IMR-90 (cell line): ENCODE measurements at regions not wholly inside any gene's neighbourhood (a gene's known extent, or its start where the extent isn't known, plus 50 kb on each side); places are given as distances from the start of the nearest gene placed in this dataset.

Source experiments
- ATAC-seq: fragments of 200-7000 bp; cut with Tn5 transposase; 2 replicates; pipeline ENCODE4 v1.9.1; 2020; ENCODE audit warnings: low read depth, mild to moderate bottlenecking, moderate library complexity
- BruUV-seq: library from RNA; stranded (reverse); fragments of 400-500 nt; replicated peaks from 2 replicates; lab custom pipeline; 2021; lab: Mats Ljungman, UMichigan
- CTCF ChIA-PET: fragments of 300-600 bp; formaldehyde crosslinking; extraction: SDS; loops from one replicate; lab custom pipeline; 2021; ENCODE audit warnings: antibody characterized with exemption; lab: Yijun Ruan, JAX
- POLR2A ChIA-PET: fragments of 300-600 bp; sonication (Branson Sonifier 250); formaldehyde crosslinking; loops from one replicate; lab custom pipeline; 2022; ENCODE audit warnings: antibody characterized with exemption; ENCODE audit not compliant: unreplicated experiment; lab: Charles Lee
- DNase-seq: peaks from one replicate; pipeline ENCODE4 v3.0.0; 2013
- H2AFZ ChIP-seq: replicated peaks from 2 replicates; pipeline ENCODE3; 2013; ENCODE audit warnings: low read length, mild to moderate bottlenecking; ENCODE audit not compliant: poor library complexity
- H2AK5ac ChIP-seq: 2 replicates; pipeline ENCODE4 v1.6.1; 2013; ENCODE audit warnings: low read depth, low read length, inconsistent platforms
- H2AK9ac ChIP-seq: replicated peaks from 2 replicates; pipeline ENCODE3; 2013; ENCODE audit warnings: mild to moderate bottlenecking, low read depth, low read length, moderate library complexity; ENCODE audit not compliant: poor library complexity
- H2BK120ac ChIP-seq: 2 replicates; pipeline ENCODE4 v1.6.1; 2013; ENCODE audit warnings: low read depth, low read length, inconsistent platforms
- H2BK15ac ChIP-seq: 3 replicates; pipeline ENCODE4 v1.6.1; 2013; ENCODE audit warnings: low read depth, low read length, inconsistent platforms
- H2BK20ac ChIP-seq: 2 replicates; pipeline ENCODE4 v1.6.1; 2013; ENCODE audit warnings: low read depth, mild to moderate bottlenecking, inconsistent platforms, low read length, moderate library complexity
- H2BK5ac ChIP-seq: 2 replicates; pipeline ENCODE4 v1.6.1; 2013; ENCODE audit warnings: mild to moderate bottlenecking, low read depth, low read length, inconsistent platforms; ENCODE audit not compliant: poor library complexity, severe bottlenecking
- H3K14ac ChIP-seq: replicated peaks from 2 replicates; pipeline ENCODE4 v1.6.1; 2013; ENCODE audit warnings: low read depth, low read length, inconsistent platforms
- H3K18ac ChIP-seq: 2 replicates; pipeline ENCODE4 v1.6.1; 2013; ENCODE audit warnings: low read depth, low read length, control low read depth
- H3K23ac ChIP-seq: 2 replicates; pipeline ENCODE4 v1.6.1; 2013; ENCODE audit warnings: low read depth, low read length, inconsistent platforms
- H3K27ac ChIP-seq: 2 replicates; pipeline ENCODE4 v1.5.1; 2013; ENCODE audit warnings: mild to moderate bottlenecking, control low read depth, low read length; ENCODE audit not compliant: insufficient read depth
- H3K27me3 ChIP-seq: 2 replicates; pipeline ENCODE4 v1.6.1; 2013; ENCODE audit warnings: low read length; ENCODE audit not compliant: control insufficient read depth, insufficient read depth
- H3K36me3 ChIP-seq: 2 replicates; pipeline ENCODE4 v1.6.1; 2013; ENCODE audit warnings: low read length, mixed read lengths; ENCODE audit not compliant: control insufficient read depth, insufficient read depth
- H3K4ac ChIP-seq: 2 replicates; pipeline ENCODE4 v1.6.1; 2013; ENCODE audit warnings: low read depth, low read length, inconsistent platforms
- H3K4me1 ChIP-seq: 2 replicates; pipeline ENCODE4 v1.6.1; 2013; ENCODE audit warnings: low read length, mixed read lengths; ENCODE audit not compliant: control insufficient read depth, insufficient read depth
- H3K4me2 ChIP-seq: 2 replicates; pipeline ENCODE4 v1.6.1; 2013; ENCODE audit warnings: low read depth, mild to moderate bottlenecking, control low read depth, low read length, moderate library complexity
- H3K4me3 ChIP-seq: 2 replicates; pipeline ENCODE4 v1.5.1; 2013; ENCODE audit warnings: low read depth, mild to moderate bottlenecking, control low read depth, low read length, moderate library complexity; ENCODE audit not compliant: insufficient read depth
- H3K56ac ChIP-seq: 2 replicates; pipeline ENCODE4 v1.6.1; 2013; ENCODE audit warnings: low read length, inconsistent platforms; ENCODE audit not compliant: insufficient read depth; ENCODE audit errors: extremely low read depth
- H3K79me1 ChIP-seq, 2 experiments: 2 replicates each; pipeline ENCODE4 v1.6.1; 2013; ENCODE audit warnings: low read length in 2 of 2, inconsistent platforms in 1 of 2, low read depth in 1 of 2
- H3K9ac ChIP-seq: 2 replicates; pipeline ENCODE4 v1.6.1; 2013; ENCODE audit warnings: low read depth, low read length, control low read depth
- H3K9me1 ChIP-seq: 2 replicates; pipeline ENCODE4 v1.6.1; 2013; ENCODE audit warnings: low read length, inconsistent platforms; ENCODE audit not compliant: insufficient read depth
- H3K9me3 ChIP-seq: 2 replicates; pipeline ENCODE4 v1.6.1; 2013; ENCODE audit warnings: low read length; ENCODE audit not compliant: control insufficient read depth, insufficient read depth
- H4K20me1 ChIP-seq: 2 replicates; pipeline ENCODE4 v1.6.1; 2013; ENCODE audit warnings: low read length, inconsistent platforms; ENCODE audit not compliant: insufficient read depth
- H4K5ac ChIP-seq: 2 replicates; pipeline ENCODE4 v1.6.1; 2013; ENCODE audit warnings: mild to moderate bottlenecking, low read depth, low read length, control low read depth
- H4K8ac ChIP-seq, 2 experiments: 2 replicates each; pipeline ENCODE4 v1.6.1; 2013; ENCODE audit warnings: low read depth in 2 of 2, low read length in 2 of 2, control low read depth in 1 of 2, inconsistent platforms in 1 of 2
- H4K91ac ChIP-seq: 2 replicates; pipeline ENCODE4 v1.6.1; 2013; ENCODE audit warnings: low read depth, low read length, inconsistent platforms; ENCODE audit not compliant: insufficient read depth
- CHD1 ChIP-seq: IDR thresholded peaks from 2 replicates; pipeline ENCODE4 v1.6.1; 2012; ENCODE audit warnings: low read depth, low read length, improper control_type of control experiment
- FOS ChIP-seq: fragments of 150-350 bp; IDR thresholded peaks from 2 replicates; pipeline ENCODE4 v1.6.1; 2016; ENCODE audit warnings: low read depth, low read length
- MXI1 ChIP-seq: IDR thresholded peaks from 2 replicates; pipeline ENCODE4 v1.6.1; 2012; ENCODE audit warnings: low read depth, mild to moderate bottlenecking, low read length, moderate library complexity, borderline replicate concordance
- POLR2A ChIP-seq: IDR thresholded peaks from 2 replicates; pipeline ENCODE4 v1.6.1; 2012; ENCODE audit warnings: mild to moderate bottlenecking, low read depth, low read length
- WGBS, 2 experiments: methylation state at CpG; one replicate each; pipeline versions ENCODE4 v1.1.5 to v1.1.7; 2013; ENCODE audit warnings: missing lambda C conversion rate in 2 of 2; ENCODE audit not compliant: insufficient read length in 1 of 2; ENCODE audit errors: extremely low coverage in 2 of 2; 5-methylcytosine and 5-hydroxymethylcytosine counted together
- dilution Hi-C: fragments of 300-500 bp; cut with HindIII; formaldehyde crosslinking; loops from one replicate; pipeline ENCODE4 v1.14.3; 2018; ENCODE audit warnings: low sequenced_read_pairs; ENCODE audit not compliant: unreplicated experiment
- in situ Hi-C: fragments of 300-500 bp; cut with MboI; formaldehyde crosslinking; loops from 3 replicates; pipeline ENCODE4 v1.14.3; 2019; ENCODE audit warnings: low sequenced_read_pairs, inconsistent platforms, mixed read lengths
- intact Hi-C: fragments of 100-400 bp; cut with micrococcal nuclease; formaldehyde crosslinking; loops from 2 replicates; pipeline ENCODE4 v1.10.0; 2022
- TF ChIP-seq, protein P1 (sequence below): fragments of 150-350 bp; IDR thresholded peaks from 2 replicates; pipeline ENCODE4 v1.6.1; 2017; ENCODE audit warnings: mild to moderate bottlenecking, antibody characterized with exemption, low read length, low read depth
- TF ChIP-seq, protein P2 (sequence below): conservative IDR thresholded peaks from 2 replicates; pipeline ENCODE4 v1.5.1; 2012; ENCODE audit warnings: mild to moderate bottlenecking, low read depth, low read length, improper control_type of control experiment

DNA sequence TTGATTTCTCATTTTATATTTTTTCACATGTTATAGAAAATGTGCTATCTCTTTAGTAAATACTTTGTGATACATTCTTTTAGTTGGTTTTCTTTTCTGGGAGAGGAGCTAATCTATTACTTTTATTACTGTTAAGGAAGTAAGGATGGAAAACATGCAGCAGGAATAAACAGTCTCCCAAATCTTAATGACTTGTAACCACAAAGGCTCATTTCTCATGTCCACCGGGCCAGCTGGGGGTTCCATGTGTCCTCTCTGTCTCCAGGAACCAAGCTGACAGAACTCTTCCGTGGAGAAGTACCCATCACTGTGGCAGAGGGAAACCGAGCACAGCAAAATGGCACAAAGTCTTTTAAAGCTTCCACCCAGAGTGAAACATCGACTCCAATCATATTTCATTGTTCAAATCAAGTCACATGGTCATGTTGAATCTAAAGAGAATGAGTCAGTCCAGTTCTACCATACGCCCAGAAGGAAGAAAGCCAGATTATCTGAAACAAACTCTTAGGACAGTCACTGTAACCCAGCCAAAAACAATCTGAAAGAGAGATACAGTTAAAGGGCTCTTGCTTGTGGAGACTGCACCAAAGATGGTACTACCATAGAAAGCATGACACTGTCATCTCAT lies 97.1 kb upstream of the CDH6 start:
- H3K9ac ChIP-seq, result peak overlapping the region; percentile 25
- ChIA-PET POLR2A (no interaction called here), CTCF (no interaction called here)
- no peaks in the 10 kb centered on the region; the same call in 1 of the 2 replicates for H3K9me1 ChIP-seq
- no peak overlapping the region for H2AK5ac ChIP-seq
- DNase-seq (peak; percentile 91), ATAC-seq (peak; percentile 86)
- peak overlapping the region; percentile 90 for H3K27ac ChIP-seq
- H2AK9ac ChIP-seq, result peak overlapping the region; percentile 31
- no peak for TF ChIP-seq MXI1
- TF ChIP-seq POLR2A, result no peak
- TF ChIP-seq, protein P1, sequence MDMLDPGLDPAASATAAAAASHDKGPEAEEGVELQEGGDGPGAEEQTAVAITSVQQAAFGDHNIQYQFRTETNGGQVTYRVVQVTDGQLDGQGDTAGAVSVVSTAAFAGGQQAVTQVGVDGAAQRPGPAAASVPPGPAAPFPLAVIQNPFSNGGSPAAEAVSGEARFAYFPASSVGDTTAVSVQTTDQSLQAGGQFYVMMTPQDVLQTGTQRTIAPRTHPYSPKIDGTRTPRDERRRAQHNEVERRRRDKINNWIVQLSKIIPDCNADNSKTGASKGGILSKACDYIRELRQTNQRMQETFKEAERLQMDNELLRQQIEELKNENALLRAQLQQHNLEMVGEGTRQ, result peak; percentile 79
- TF ChIP-seq, protein P2, sequence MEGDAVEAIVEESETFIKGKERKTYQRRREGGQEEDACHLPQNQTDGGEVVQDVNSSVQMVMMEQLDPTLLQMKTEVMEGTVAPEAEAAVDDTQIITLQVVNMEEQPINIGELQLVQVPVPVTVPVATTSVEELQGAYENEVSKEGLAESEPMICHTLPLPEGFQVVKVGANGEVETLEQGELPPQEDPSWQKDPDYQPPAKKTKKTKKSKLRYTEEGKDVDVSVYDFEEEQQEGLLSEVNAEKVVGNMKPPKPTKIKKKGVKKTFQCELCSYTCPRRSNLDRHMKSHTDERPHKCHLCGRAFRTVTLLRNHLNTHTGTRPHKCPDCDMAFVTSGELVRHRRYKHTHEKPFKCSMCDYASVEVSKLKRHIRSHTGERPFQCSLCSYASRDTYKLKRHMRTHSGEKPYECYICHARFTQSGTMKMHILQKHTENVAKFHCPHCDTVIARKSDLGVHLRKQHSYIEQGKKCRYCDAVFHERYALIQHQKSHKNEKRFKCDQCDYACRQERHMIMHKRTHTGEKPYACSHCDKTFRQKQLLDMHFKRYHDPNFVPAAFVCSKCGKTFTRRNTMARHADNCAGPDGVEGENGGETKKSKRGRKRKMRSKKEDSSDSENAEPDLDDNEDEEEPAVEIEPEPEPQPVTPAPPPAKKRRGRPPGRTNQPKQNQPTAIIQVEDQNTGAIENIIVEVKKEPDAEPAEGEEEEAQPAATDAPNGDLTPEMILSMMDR, result no peak
- no peak for TF ChIP-seq FOS
- TF ChIP-seq CHD1, result no peak
- H3K4ac ChIP-seq, result peak overlapping the region; percentile 98
- H2BK20ac ChIP-seq, result peak overlapping the region; percentile 99
- peak overlapping the region; percentile 75 for H3K4me2 ChIP-seq
- H3K9me3 ChIP-seq, result peaks cover 6% of the 10 kb centered on the region
- peak overlapping the region; percentile 89; the same call in 2 of the 3 replicates for H2BK15ac ChIP-seq
- H4K5ac ChIP-seq, result peak overlapping the region; percentile 70
- H4K8ac ChIP-seq, result peak overlapping the region; percentile 58 to 95
- dilution Hi-C loops, result no loop called here
- peak overlapping the region; percentile 91 for H2AFZ ChIP-seq
- no peaks in the 10 kb centered on the region for H4K20me1 ChIP-seq
- in situ Hi-C loops, result no loop called here
- no peaks in the 10 kb centered on the region for H3K27me3 ChIP-seq
- peak overlapping the region; percentile 100 for H2BK120ac ChIP-seq
- H3K56ac ChIP-seq, result peak overlapping the region; percentile 86; the same call in 1 of the 2 replicates
- peaks cover 3% of the 10 kb centered on the region for H3K4me1 ChIP-seq
- peak overlapping the region; percentile 96 for H3K23ac ChIP-seq
- H3K14ac ChIP-seq, result peak overlapping the region; percentile 96
- no peaks in the 10 kb centered on the region for H3K79me1 ChIP-seq
- WGBS, 2 experiments, result no CpG with 5 or more reads among the region's 5 CpGs
- H3K4me3 ChIP-seq, result peak overlapping the region; percentile 15; the same call in 1 of the 2 replicates
- intact Hi-C loops, result no loop called here
- H2BK5ac ChIP-seq, result peak overlapping the region; percentile 98
- no peaks in the 10 kb centered on the region for H3K36me3 ChIP-seq
- no TSS peak for BruUV-seq
- peak overlapping the region; percentile 90 for H3K18ac ChIP-seq
- H4K91ac ChIP-seq, result peak overlapping the region; percentile 97
